GM11168 (cell line): ENCODE measurements at regions not wholly inside any gene's neighbourhood (a gene's known extent, or its start where the extent isn't known, plus 50 kb on each side); places are given as distances from the start of the nearest gene placed in this dataset.

Source experiments
- in situ Hi-C: fragments of 300-500 bp; cut with MboI; formaldehyde crosslinking; loops from one replicate; pipeline ENCODE4 v1.12.0; 2022; ENCODE audit warnings: low sequenced_read_pairs; ENCODE audit not compliant: unreplicated experiment

- in situ Hi-C loops = no loop called here
Observed at GRCh38 chr20:7710440-7710839, 229.8 kb downstream of the HAO1 start.

GRCh38 chr20:7712661-7713060 is 227.6 kb downstream of the HAO1 start:
- in situ Hi-C loops = no loop called here

GRCh38 chr20:7714549-7714948 is 225.7 kb downstream of the HAO1 start:
- in situ Hi-C loops = no loop called here

GRCh38 chr20:7716286-7716972 is 223.8 kb downstream of the HAO1 start:
- in situ Hi-C loops = no loop called here

GRCh38 chr20:7722564-7722963 is 217.7 kb downstream of the HAO1 start:
- in situ Hi-C loops = no loop called here

GRCh38 chr20:7723284-7723683 is 217.0 kb downstream of the HAO1 start:
- in situ Hi-C loops = no loop called here

- in situ Hi-C loops = no loop called here
Observed at GRCh38 chr20:7728338-7728737, 211.9 kb downstream of the HAO1 start.

- in situ Hi-C loops = no loop called here
Observed at GRCh38 chr20:7734216-7734615, 206.0 kb downstream of the HAO1 start.

GRCh38 chr20:7736336-7736735 is 203.9 kb downstream of the HAO1 start:
- in situ Hi-C loops = no loop called here

GRCh38 chr20:7741866-7742265 is 198.4 kb downstream of the HAO1 start:
- in situ Hi-C loops = no loop called here

- in situ Hi-C loops = no loop called here
Observed at GRCh38 chr20:7742479-7742878, 197.8 kb downstream of the HAO1 start.

GRCh38 chr20:7744411-7744810 is 195.8 kb downstream of the HAO1 start:
- in situ Hi-C loops = no loop called here

GRCh38 chr20:7748624-7749023 is 191.6 kb downstream of the HAO1 start:
- in situ Hi-C loops = no loop called here

- in situ Hi-C loops = no loop called here
Observed at GRCh38 chr20:7754102-7754501, 186.2 kb downstream of the HAO1 start.

- in situ Hi-C loops = no loop called here
Observed at GRCh38 chr20:7758406-7758805, 181.9 kb downstream of the HAO1 start.

GRCh38 chr20:7760247-7761031 is 179.8 kb downstream of the HAO1 start:
- in situ Hi-C loops = no loop called here

- in situ Hi-C loops = no loop called here
Observed at GRCh38 chr20:7765221-7765620, 175.0 kb downstream of the HAO1 start.

- in situ Hi-C loops = no loop called here
Observed at GRCh38 chr20:7770046-7770445, 170.2 kb downstream of the HAO1 start.

- in situ Hi-C loops = no loop called here
Observed at GRCh38 chr20:7770578-7770977, 169.7 kb downstream of the HAO1 start.

GRCh38 chr20:7772371-7772770 is 167.9 kb downstream of the HAO1 start:
- in situ Hi-C loops = no loop called here

- in situ Hi-C loops = no loop called here
Observed at GRCh38 chr20:7773511-7773910, 166.7 kb downstream of the HAO1 start.

- in situ Hi-C loops = no loop called here
Observed at GRCh38 chr20:7775072-7775471, 165.2 kb downstream of the HAO1 start.
